ENCODE measurements at regions not wholly inside any gene's neighbourhood (a gene's known extent, or its start where the extent isn't known, plus 50 kb on each side); places are given as distances from the start of the nearest gene placed in this dataset.

GRCh38 chr1:192086644-192087043 is 71.6 kb upstream of the RGS18 start:
- ATAC-seq = no peak
- ChIA-PET POLR2A (no interaction called here), CTCF (no interaction called here)

More at GRCh38 chr1:192086644-192087043, 71.6 kb upstream of the RGS18 start:
- Mint-ChIP-seq H3K27me3 (ENCODE audit: low read depth) (no peaks in the 10 kb centered on the region), H3K4me1 (peaks cover 2% of the 10 kb centered on the region; the same call in 1 of the 2 replicates), H3K9me3 (no peaks in the 10 kb centered on the region), H3K4me3 (no peak overlapping the region), H3K36me3 (no peaks in the 10 kb centered on the region), H3K27ac (no peak overlapping the region)
- no peak for TF ChIP-seq CREM (CRISPR knock-in tag; IDR thresholded peaks at IDR 0.05)
- no peak for TF ChIP-seq ZNF263 (CRISPR knock-in tag; IDR thresholded peaks at IDR 0.05; ENCODE audit: low read depth)
- TF ChIP-seq AFF4 (CRISPR knock-in tag; IDR thresholded peaks at IDR 0.05; ENCODE audit: borderline replicate concordance) = no peak
- TF ChIP-seq ATF1 (CRISPR knock-in tag; IDR thresholded peaks at IDR 0.05) = no peak
- TF ChIP-seq CDX4 (CRISPR knock-in tag; IDR thresholded peaks at IDR 0.05; ENCODE audit: borderline replicate concordance) = no peak
- TF ChIP-seq KAT7 (CRISPR knock-in tag; IDR thresholded peaks at IDR 0.05; ENCODE audit: borderline replicate concordance) = no peak
- TF ChIP-seq ESRRA (CRISPR knock-in tag; IDR thresholded peaks at IDR 0.05; ENCODE audit: borderline replicate concordance) = no peak
- no peak for TF ChIP-seq ZNF317 (CRISPR knock-in tag; IDR thresholded peaks at IDR 0.05; ENCODE audit: borderline replicate concordance, low read depth)
- no peak for TF ChIP-seq MLX (CRISPR knock-in tag; IDR thresholded peaks at IDR 0.05)
- no peak for TF ChIP-seq ZNF425 (CRISPR knock-in tag; conservative IDR thresholded peaks at IDR 0.05)
- TF ChIP-seq FOXJ3 (CRISPR knock-in tag; IDR thresholded peaks at IDR 0.05; ENCODE audit: borderline replicate concordance) = no peak
- TF ChIP-seq CTCF (IDR thresholded peaks at IDR 0.05) = no peak
- TF ChIP-seq ZNF512 (CRISPR knock-in tag; IDR thresholded peaks at IDR 0.05; ENCODE audit: borderline replicate concordance) = no peak
- TF ChIP-seq ZNF281 (CRISPR knock-in tag; IDR thresholded peaks at IDR 0.05) = no peak
- TF ChIP-seq JUN (CRISPR knock-in tag; IDR thresholded peaks at IDR 0.05) = no peak
- TF ChIP-seq NFATC4 (CRISPR knock-in tag; IDR thresholded peaks at IDR 0.05) = no peak
- TF ChIP-seq ZNF121 (CRISPR knock-in tag; IDR thresholded peaks at IDR 0.05) = no peak
- DNase-seq (ENCODE audit: low spot score) = no peak
